SK-N-MC (cell line): ENCODE measurements at regions not wholly inside any gene's neighbourhood (a gene's known extent, or its start where the extent isn't known, plus 50 kb on each side); places are given as distances from the start of the nearest gene placed in this dataset.

ENCODE experiments used
- DNase-seq: peaks from one replicate; pipeline ENCODE4 v3.0.0-alpha.2; 2011; ENCODE audit warnings: low read depth, low spot score
- H3K27ac ChIP-seq: fragments of 200-600 bp; sonication (generic); 2 replicates; pipeline ENCODE4 v1.5.1; 2016; ENCODE audit warnings: mixed run types
- H3K36me3 ChIP-seq: fragments of 200-600 bp; sonication (generic); 2 replicates; pipeline ENCODE4 v1.6.1; 2017; ENCODE audit warnings: antibody characterized with exemption, low read length, mixed read lengths; ENCODE audit not compliant: insufficient read depth
- H3K4me3 ChIP-seq: fragments of 200-600 bp; sonication (generic); 2 replicates; pipeline ENCODE4 v1.5.1; 2016
- H3K9ac ChIP-seq: fragments of 200-600 bp; sonication (generic); 2 replicates; pipeline ENCODE4 v1.8.0; 2017; ENCODE audit warnings: mixed run types, mixed read lengths; ENCODE audit not compliant: insufficient read length
- H3K9me3 ChIP-seq: fragments of 200-600 bp; sonication (generic); 2 replicates; pipeline ENCODE4 v1.6.1; 2017; ENCODE audit warnings: low read depth, mild to moderate bottlenecking, antibody characterized with exemption, low read length, moderate library complexity, mixed read lengths
- EZH2 ChIP-seq: fragments of 200-600 bp; sonication (generic); IDR thresholded peaks from one replicate; pipeline ENCODE4 v1.6.1; 2017; ENCODE audit warnings: antibody characterized with exemption
- FOXP2 ChIP-seq: optimal IDR thresholded peaks from 2 replicates; pipeline ENCODE3; 2011; ENCODE audit warnings: mild to moderate bottlenecking, moderate library complexity; ENCODE audit not compliant: insufficient read depth; ENCODE audit errors: extremely low read length, control extremely low read depth
- POLR2AphosphoS5 ChIP-seq: IDR thresholded peaks from 2 replicates; pipeline ENCODE4 v1.6.1; 2012; ENCODE audit warnings: mild to moderate bottlenecking, low read depth, low read length, borderline replicate concordance

GRCh38 chr4:30258949-30259348, 461.2 kb upstream of the PCDH7 start:
- H3K27ac ChIP-seq: no peak overlapping the region
- no peaks in the 10 kb centered on the region for H3K9me3 ChIP-seq
- no peak overlapping the region for H3K9ac ChIP-seq
- H3K4me3 ChIP-seq: no peak overlapping the region
- H3K36me3 ChIP-seq: no peaks in the 10 kb centered on the region
- no peak for TF ChIP-seq FOXP2
- TF ChIP-seq EZH2: no peak
- no peak for TF ChIP-seq POLR2AphosphoS5
- DNase-seq: no peak

GRCh38 chr4:30262379-30262778, 457.8 kb upstream of the PCDH7 start:
- no peak for TF ChIP-seq FOXP2
- TF ChIP-seq POLR2AphosphoS5: no peak
- TF ChIP-seq EZH2: no peak
- Histone ChIP-seq H3K27ac (no peak overlapping the region), H3K4me3 (no peak overlapping the region), H3K36me3 (no peaks in the 10 kb centered on the region), H3K9me3 (no peaks in the 10 kb centered on the region), H3K9ac (no peak overlapping the region)
- no peak for DNase-seq

GRCh38 chr4:30264465-30264864, 455.7 kb upstream of the PCDH7 start:
- no peak overlapping the region for H3K27ac ChIP-seq
- no peaks in the 10 kb centered on the region for H3K9me3 ChIP-seq
- DNase-seq: no peak
- no peaks in the 10 kb centered on the region for H3K36me3 ChIP-seq
- H3K9ac ChIP-seq: no peak overlapping the region
- TF ChIP-seq POLR2AphosphoS5 (no peak), EZH2 (no peak), FOXP2 (no peak)
- H3K4me3 ChIP-seq: no peak overlapping the region

GRCh38 chr4:30265716-30266115, 454.5 kb upstream of the PCDH7 start:
- H3K4me3 ChIP-seq: no peak overlapping the region
- TF ChIP-seq EZH2: no peak
- no peak for TF ChIP-seq POLR2AphosphoS5
- TF ChIP-seq FOXP2: no peak
- no peaks in the 10 kb centered on the region for H3K36me3 ChIP-seq
- no peak for DNase-seq
- H3K27ac ChIP-seq: no peak overlapping the region
- no peaks in the 10 kb centered on the region for H3K9me3 ChIP-seq
- no peak overlapping the region for H3K9ac ChIP-seq

- H3K27ac ChIP-seq: no peak overlapping the region
- no peaks in the 10 kb centered on the region for H3K36me3 ChIP-seq
- H3K4me3 ChIP-seq: no peak overlapping the region
- no peak for DNase-seq
- no peaks in the 10 kb centered on the region for H3K9me3 ChIP-seq
- H3K9ac ChIP-seq: no peak overlapping the region
- no peak for TF ChIP-seq FOXP2
- no peak for TF ChIP-seq POLR2AphosphoS5
- no peak for TF ChIP-seq EZH2
These were observed 451.8 kb upstream of the PCDH7 start for GRCh38 chr4:30268370-30268769.

- no peaks in the 10 kb centered on the region for H3K9me3 ChIP-seq
- no peak for DNase-seq
- TF ChIP-seq EZH2: no peak
- no peak for TF ChIP-seq POLR2AphosphoS5
- no peak for TF ChIP-seq FOXP2
These were observed 450.3 kb upstream of the PCDH7 start for GRCh38 chr4:30269850-30270249.

GRCh38 chr4:30281986-30282385, 438.2 kb upstream of the PCDH7 start:
- H3K9me3 ChIP-seq: no peaks in the 10 kb centered on the region
- H3K4me3 ChIP-seq: no peak overlapping the region
- TF ChIP-seq POLR2AphosphoS5 (no peak), EZH2 (no peak), FOXP2 (no peak)
- H3K36me3 ChIP-seq: no peaks in the 10 kb centered on the region
- no peak overlapping the region for H3K9ac ChIP-seq
- H3K27ac ChIP-seq: no peak overlapping the region
- DNase-seq: no peak

More at GRCh38 chr4:30269850-30270249, 450.3 kb upstream of the PCDH7 start:
- Histone ChIP-seq H3K36me3 (no peaks in the 10 kb centered on the region), H3K27ac (no peak overlapping the region), H3K4me3 (no peak overlapping the region), H3K9ac (no peak overlapping the region)

- no peak overlapping the region for H3K4me3 ChIP-seq
- H3K27ac ChIP-seq: no peak overlapping the region
- H3K9me3 ChIP-seq: no peaks in the 10 kb centered on the region
- no peak for DNase-seq
- H3K9ac ChIP-seq: no peak overlapping the region
- no peaks in the 10 kb centered on the region for H3K36me3 ChIP-seq
- TF ChIP-seq POLR2AphosphoS5: no peak
- TF ChIP-seq EZH2: no peak
- TF ChIP-seq FOXP2: no peak
These were observed 436.8 kb upstream of the PCDH7 start for GRCh38 chr4:30283336-30283735.

GRCh38 chr4:30294295-30294694, 425.9 kb upstream of the PCDH7 start:
- Histone ChIP-seq H3K9ac (no peak overlapping the region), H3K27ac (no peak overlapping the region), H3K9me3 (no peaks in the 10 kb centered on the region), H3K36me3 (no peaks in the 10 kb centered on the region), H3K4me3 (no peak overlapping the region)
- no peak for DNase-seq
- TF ChIP-seq POLR2AphosphoS5: no peak
- TF ChIP-seq EZH2: no peak
- no peak for TF ChIP-seq FOXP2
